ENCODE measurements at regions not wholly inside any gene's neighbourhood (a gene's known extent, or its start where the extent isn't known, plus 50 kb on each side); places are given as distances from the start of the nearest gene placed in this dataset.

GRCh38 chr6:78487401-78487800, 379.9 kb upstream of the IRAK1BP1 start:
- Histone ChIP-seq H3K4me1 (ENCODE audit: insufficient read depth, low read length) (no peaks in the 10 kb centered on the region), H3K79me2 (ENCODE audit: insufficient read depth, low read length) (no peaks in the 10 kb centered on the region), H4K20me1 (ENCODE audit: insufficient read depth, low read length) (no peaks in the 10 kb centered on the region), H3K36me3 (replicated peaks in 1 of 2; ENCODE audit: control insufficient read depth in 1 of 2, insufficient read depth in 2 of 2, low read length in 2 of 2) (no peaks in the 10 kb centered on the region), H3K9ac (ENCODE audit: insufficient read depth, low read depth, low read length) (no peak overlapping the region), H2AFZ (ENCODE audit: low read length) (no peak overlapping the region), H3K4me3 (replicated peaks in 1 of 3; ENCODE audit: insufficient read depth in 1 of 3, low read depth in 2 of 3, low read length in 3 of 3) (no peak overlapping the region), H3K4me2 (ENCODE audit: low read depth, low read length) (no peak overlapping the region), H3K27me3 (ENCODE audit: control insufficient read depth in 1 of 2, insufficient read depth in 2 of 2, low read length in 2 of 2) (no peaks in the 10 kb centered on the region), H3K27ac (ENCODE audit: extremely low read length, insufficient read depth, low read length) (no peak overlapping the region), H3K9me3 (ENCODE audit: low read length) (no peaks in the 10 kb centered on the region)
- DNase-seq (ENCODE audit: low spot score) = no peak
- no peak for ATAC-seq
- POLR2A ChIA-PET = no interaction called here
- 0% methylated on average over 1 of the region's 1 CpG for WGBS (ENCODE audit: low lambda C conversion rate)
- in situ Hi-C loops (cut with HindIII; ENCODE audit: extremely low pct_ligation_motif_present, low pct_unique_long_range_greater_than_20kb) = no loop called here
- CTCF ChIA-PET (ENCODE audit: low intra/inter-chr PET ratio, low total read pairs) = no interaction called here
- TF ChIP-seq ZNF615 (CRISPR knock-in tag; IDR thresholded peaks at IDR 0.05; ENCODE audit: borderline replicate concordance) (no peak), ZNF564 (CRISPR knock-in tag; IDR thresholded peaks at IDR 0.05) (no peak), MATR3 (CRISPR knock-in tag; IDR thresholded peaks at IDR 0.05) (no peak), NR2C2 (CRISPR knock-in tag; IDR thresholded peaks at IDR 0.05; ENCODE audit: borderline replicate concordance) (no peak), TGIF2 (CRISPR knock-in tag; IDR thresholded peaks at IDR 0.05) (no peak), CEBPG (CRISPR knock-in tag; IDR thresholded peaks at IDR 0.05) (no peak), ZFP90 (CRISPR knock-in tag; IDR thresholded peaks at IDR 0.05; ENCODE audit: borderline replicate concordance) (no peak), ZNF629 (CRISPR knock-in tag; conservative IDR thresholded peaks at IDR 0.05) (no peak), ZNF33B (CRISPR knock-in tag; IDR thresholded peaks at IDR 0.05) (no peak), SMARCC2 (IDR thresholded peaks at IDR 0.05) (no peak), ZNF180 (CRISPR knock-in tag; IDR thresholded peaks at IDR 0.05; ENCODE audit: borderline replicate concordance, low read depth) (no peak), ZNF274 (CRISPR knock-in tag; IDR thresholded peaks at IDR 0.05) (no peak), PHF8 (CRISPR knock-in tag; IDR thresholded peaks at IDR 0.05) (no peak), HNRNPK (IDR thresholded peaks at IDR 0.05; ENCODE audit: low read depth, low read length, poor library complexity, severe bottlenecking) (no peak)
- TF ChIP-seq, protein P1, sequence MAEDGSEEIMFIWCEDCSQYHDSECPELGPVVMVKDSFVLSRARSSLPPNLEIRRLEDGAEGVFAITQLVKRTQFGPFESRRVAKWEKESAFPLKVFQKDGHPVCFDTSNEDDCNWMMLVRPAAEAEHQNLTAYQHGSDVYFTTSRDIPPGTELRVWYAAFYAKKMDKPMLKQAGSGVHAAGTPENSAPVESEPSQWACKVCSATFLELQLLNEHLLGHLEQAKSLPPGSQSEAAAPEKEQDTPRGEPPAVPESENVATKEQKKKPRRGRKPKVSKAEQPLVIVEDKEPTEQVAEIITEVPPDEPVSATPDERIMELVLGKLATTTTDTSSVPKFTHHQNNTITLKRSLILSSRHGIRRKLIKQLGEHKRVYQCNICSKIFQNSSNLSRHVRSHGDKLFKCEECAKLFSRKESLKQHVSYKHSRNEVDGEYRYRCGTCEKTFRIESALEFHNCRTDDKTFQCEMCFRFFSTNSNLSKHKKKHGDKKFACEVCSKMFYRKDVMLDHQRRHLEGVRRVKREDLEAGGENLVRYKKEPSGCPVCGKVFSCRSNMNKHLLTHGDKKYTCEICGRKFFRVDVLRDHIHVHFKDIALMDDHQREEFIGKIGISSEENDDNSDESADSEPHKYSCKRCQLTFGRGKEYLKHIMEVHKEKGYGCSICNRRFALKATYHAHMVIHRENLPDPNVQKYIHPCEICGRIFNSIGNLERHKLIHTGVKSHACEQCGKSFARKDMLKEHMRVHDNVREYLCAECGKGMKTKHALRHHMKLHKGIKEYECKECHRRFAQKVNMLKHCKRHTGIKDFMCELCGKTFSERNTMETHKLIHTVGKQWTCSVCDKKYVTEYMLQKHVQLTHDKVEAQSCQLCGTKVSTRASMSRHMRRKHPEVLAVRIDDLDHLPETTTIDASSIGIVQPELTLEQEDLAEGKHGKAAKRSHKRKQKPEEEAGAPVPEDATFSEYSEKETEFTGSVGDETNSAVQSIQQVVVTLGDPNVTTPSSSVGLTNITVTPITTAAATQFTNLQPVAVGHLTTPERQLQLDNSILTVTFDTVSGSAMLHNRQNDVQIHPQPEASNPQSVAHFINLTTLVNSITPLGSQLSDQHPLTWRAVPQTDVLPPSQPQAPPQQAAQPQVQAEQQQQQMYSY (CRISPR knock-in tag; IDR thresholded peaks at IDR 0.05) = no peak
- TF ChIP-seq, protein P2, sequence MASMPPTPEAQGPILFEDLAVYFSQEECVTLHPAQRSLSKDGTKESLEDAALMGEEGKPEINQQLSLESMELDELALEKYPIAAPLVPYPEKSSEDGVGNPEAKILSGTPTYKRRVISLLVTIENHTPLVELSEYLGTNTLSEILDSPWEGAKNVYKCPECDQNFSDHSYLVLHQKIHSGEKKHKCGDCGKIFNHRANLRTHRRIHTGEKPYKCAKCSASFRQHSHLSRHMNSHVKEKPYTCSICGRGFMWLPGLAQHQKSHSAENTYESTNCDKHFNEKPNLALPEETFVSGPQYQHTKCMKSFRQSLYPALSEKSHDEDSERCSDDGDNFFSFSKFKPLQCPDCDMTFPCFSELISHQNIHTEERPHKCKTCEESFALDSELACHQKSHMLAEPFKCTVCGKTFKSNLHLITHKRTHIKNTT (CRISPR knock-in tag; IDR thresholded peaks at IDR 0.05) = no peak
- no peak for FAIRE-seq
- BruUV-seq (replicated peaks) = no TSS peak
- intact Hi-C loops (cut with micrococcal nuclease; ENCODE audit: unreplicated experiment) = no loop called here
